ENCODE measurements at regions not wholly inside any gene's neighbourhood (a gene's known extent, or its start where the extent isn't known, plus 50 kb on each side); places are given as distances from the start of the nearest gene placed in this dataset.

DNA sequence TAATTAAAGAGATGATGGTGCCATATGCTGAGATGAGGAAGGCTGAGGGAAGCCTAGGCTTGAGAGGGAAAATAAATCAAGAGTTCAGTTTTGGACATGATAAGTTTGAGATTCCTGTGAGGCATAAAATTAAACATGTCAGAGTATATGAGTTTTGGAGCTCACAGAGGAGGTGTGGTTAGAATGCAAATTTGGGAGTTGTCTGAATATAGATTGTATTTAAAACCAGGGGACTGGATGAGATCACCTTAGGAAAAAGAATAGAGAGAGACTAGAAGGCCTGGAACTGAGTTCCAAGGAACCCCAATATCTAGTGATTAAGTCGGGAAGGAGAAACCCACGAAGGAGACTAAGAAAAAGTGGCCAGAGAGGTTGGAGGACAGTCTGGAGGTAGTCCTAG is 65.5 kb downstream of the FRMPD3 start:
- TF ChIP-seq TAF1 (IDR thresholded peaks at IDR 0.05; ENCODE audit: low read depth): no peak
- TF ChIP-seq RAD21 (IDR thresholded peaks at IDR 0.05; ENCODE audit: low read depth): no peak
- TF ChIP-seq YY1 (IDR thresholded peaks at IDR 0.05; ENCODE audit: low read depth): no peak
- no peak for TF ChIP-seq NFIC (IDR thresholded peaks at IDR 0.05)
- TF ChIP-seq TEAD4 (IDR thresholded peaks at IDR 0.05): no peak
- TF ChIP-seq, protein P1, sequence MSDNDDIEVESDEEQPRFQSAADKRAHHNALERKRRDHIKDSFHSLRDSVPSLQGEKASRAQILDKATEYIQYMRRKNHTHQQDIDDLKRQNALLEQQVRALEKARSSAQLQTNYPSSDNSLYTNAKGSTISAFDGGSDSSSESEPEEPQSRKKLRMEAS (IDR thresholded peaks at IDR 0.05): no peak
- no peak for TF ChIP-seq FOXM1 (IDR thresholded peaks at IDR 0.05; ENCODE audit: borderline replicate concordance, low read depth)
- no peak for TF ChIP-seq EP300 (IDR thresholded peaks at IDR 0.05; ENCODE audit: borderline replicate concordance)
- TF ChIP-seq ZBTB7A (IDR thresholded peaks at IDR 0.05; ENCODE audit: low read depth): no peak
- TF ChIP-seq, protein P2, sequence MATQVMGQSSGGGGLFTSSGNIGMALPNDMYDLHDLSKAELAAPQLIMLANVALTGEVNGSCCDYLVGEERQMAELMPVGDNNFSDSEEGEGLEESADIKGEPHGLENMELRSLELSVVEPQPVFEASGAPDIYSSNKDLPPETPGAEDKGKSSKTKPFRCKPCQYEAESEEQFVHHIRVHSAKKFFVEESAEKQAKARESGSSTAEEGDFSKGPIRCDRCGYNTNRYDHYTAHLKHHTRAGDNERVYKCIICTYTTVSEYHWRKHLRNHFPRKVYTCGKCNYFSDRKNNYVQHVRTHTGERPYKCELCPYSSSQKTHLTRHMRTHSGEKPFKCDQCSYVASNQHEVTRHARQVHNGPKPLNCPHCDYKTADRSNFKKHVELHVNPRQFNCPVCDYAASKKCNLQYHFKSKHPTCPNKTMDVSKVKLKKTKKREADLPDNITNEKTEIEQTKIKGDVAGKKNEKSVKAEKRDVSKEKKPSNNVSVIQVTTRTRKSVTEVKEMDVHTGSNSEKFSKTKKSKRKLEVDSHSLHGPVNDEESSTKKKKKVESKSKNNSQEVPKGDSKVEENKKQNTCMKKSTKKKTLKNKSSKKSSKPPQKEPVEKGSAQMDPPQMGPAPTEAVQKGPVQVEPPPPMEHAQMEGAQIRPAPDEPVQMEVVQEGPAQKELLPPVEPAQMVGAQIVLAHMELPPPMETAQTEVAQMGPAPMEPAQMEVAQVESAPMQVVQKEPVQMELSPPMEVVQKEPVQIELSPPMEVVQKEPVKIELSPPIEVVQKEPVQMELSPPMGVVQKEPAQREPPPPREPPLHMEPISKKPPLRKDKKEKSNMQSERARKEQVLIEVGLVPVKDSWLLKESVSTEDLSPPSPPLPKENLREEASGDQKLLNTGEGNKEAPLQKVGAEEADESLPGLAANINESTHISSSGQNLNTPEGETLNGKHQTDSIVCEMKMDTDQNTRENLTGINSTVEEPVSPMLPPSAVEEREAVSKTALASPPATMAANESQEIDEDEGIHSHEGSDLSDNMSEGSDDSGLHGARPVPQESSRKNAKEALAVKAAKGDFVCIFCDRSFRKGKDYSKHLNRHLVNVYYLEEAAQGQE (IDR thresholded peaks at IDR 0.05; ENCODE audit: low read depth): no peak
- TF ChIP-seq, protein P3, sequence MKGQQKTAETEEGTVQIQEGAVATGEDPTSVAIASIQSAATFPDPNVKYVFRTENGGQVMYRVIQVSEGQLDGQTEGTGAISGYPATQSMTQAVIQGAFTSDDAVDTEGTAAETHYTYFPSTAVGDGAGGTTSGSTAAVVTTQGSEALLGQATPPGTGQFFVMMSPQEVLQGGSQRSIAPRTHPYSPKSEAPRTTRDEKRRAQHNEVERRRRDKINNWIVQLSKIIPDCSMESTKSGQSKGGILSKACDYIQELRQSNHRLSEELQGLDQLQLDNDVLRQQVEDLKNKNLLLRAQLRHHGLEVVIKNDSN (IDR thresholded peaks at IDR 0.05): no peak
- TF ChIP-seq CREB1 (IDR thresholded peaks at IDR 0.05; ENCODE audit: low read depth): no peak
- TF ChIP-seq TCF12 (IDR thresholded peaks at IDR 0.05; ENCODE audit: low read depth): no peak
- no peak for TF ChIP-seq EGR1 (IDR thresholded peaks at IDR 0.05)
- no peak for TF ChIP-seq CEBPB (IDR thresholded peaks at IDR 0.05)

DNA sequence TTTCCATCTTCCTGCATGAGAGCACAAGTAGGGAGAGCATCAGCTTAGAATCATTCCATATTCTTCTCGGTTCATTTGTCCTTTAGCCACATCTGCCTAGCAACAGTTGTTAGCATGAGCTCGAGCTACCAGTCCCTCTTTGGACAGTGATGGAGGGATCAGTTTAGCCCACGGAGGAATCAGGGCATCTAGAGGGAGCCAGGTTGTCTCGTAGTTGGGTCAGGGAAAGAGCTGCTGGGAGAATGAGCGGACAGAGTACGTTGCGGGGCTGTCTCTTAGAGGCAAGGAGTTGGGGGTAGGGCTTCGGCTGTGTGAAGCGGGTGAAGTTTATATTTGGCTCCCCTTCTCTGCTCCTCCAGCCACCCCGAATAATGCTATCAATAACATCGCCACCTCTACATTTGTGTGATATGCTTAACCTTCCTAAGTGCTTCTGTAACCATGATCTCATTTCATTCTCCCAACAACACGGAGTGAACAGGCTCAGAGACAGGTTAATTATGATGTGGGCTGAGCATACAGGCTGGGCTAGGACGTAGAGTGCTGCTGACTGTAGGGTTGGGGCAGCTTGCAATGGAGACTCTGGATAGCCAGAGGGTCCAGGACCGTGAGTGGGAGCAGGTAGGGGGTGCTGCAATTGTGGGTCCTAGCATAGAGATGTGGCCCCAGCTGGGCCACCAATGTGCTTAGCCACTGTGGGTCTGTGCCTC is 72.6 kb downstream of the FRMPD3 start:
- TF ChIP-seq RAD21 (IDR thresholded peaks at IDR 0.05; ENCODE audit: low read depth): no peak
- no peak for TF ChIP-seq TCF12 (IDR thresholded peaks at IDR 0.05; ENCODE audit: low read depth)
- TF ChIP-seq, protein P2 (IDR thresholded peaks at IDR 0.05; ENCODE audit: low read depth): no peak

DNA sequence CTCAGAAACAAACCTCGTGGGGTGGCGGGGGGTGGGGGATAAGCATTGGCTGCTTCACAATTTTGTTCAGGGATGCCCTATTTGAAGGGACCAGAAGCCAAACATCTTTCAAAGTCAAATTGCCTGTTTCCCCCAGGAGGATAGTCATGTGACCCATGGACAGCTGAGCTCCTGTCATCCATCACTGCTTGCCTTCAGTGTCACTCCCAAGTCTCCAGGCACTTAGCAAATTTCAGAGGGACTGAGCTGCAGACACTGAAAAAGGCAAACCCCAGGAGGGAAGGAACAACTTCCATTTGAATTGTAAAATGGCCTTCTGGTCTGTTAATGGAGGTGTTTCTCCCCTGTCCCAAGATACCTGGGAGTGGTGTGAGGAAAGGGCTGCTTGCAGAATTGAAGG is 73.4 kb downstream of the FRMPD3 start:
- TF ChIP-seq NFIC (IDR thresholded peaks at IDR 0.05) (no peak), EP300 (IDR thresholded peaks at IDR 0.05; ENCODE audit: borderline replicate concordance) (no peak), YY1 (IDR thresholded peaks at IDR 0.05; ENCODE audit: low read depth) (no peak), TEAD4 (IDR thresholded peaks at IDR 0.05) (no peak), EGR1 (IDR thresholded peaks at IDR 0.05) (no peak), TCF12 (IDR thresholded peaks at IDR 0.05; ENCODE audit: low read depth) (no peak)
- TF ChIP-seq, protein P1 (IDR thresholded peaks at IDR 0.05): no peak

DNA sequence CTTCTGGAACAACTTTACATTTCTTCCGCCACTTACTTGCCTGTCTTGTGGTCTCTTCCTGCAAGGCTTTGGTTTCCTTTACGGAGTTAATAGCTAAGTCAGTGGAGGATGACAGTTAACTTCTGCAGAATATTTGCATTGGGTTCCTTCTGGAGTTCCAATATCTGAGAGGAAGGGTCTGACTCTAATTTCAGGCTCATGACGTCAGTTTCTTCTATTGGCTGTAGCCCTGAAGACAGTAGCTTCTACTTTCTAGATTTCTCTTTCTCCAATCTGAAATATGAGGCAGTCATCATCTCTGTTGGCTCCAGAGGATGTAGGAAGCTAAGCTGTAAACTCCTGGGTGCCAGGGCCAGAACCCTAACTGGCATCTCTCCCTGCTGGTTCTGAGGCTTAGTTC is 76.7 kb downstream of the FRMPD3 start:
- TF ChIP-seq, protein P3 (IDR thresholded peaks at IDR 0.05): no peak
- TF ChIP-seq EP300 (IDR thresholded peaks at IDR 0.05; ENCODE audit: borderline replicate concordance) (no peak), TCF12 (IDR thresholded peaks at IDR 0.05; ENCODE audit: low read depth) (no peak), CREB1 (IDR thresholded peaks at IDR 0.05; ENCODE audit: low read depth) (no peak), ZBTB7A (IDR thresholded peaks at IDR 0.05; ENCODE audit: low read depth) (no peak)

DNA sequence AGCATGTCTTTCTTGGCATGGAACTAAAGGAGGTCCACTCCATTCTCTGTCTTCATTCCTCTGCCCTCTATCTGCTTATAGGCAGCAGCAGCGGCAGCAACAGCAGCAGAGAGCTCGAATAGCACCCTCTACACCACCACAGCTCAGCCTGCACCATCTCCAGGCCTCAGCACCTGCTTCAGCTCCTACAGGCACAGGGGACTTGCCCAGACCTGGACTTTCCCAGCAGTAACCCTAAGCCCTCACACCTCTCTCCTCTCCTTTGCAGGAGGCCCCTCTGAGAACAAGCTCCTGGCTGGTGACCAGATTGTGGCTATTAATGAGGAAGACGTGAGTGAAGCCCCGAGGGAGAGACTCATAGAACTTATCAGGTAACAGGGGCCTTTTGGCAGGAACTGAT is 80.7 kb downstream of the FRMPD3 start:
- TF ChIP-seq TCF12 (IDR thresholded peaks at IDR 0.05; ENCODE audit: low read depth) (no peak), YY1 (IDR thresholded peaks at IDR 0.05; ENCODE audit: low read depth) (no peak), ZBTB7A (IDR thresholded peaks at IDR 0.05; ENCODE audit: low read depth) (no peak), EGR1 (IDR thresholded peaks at IDR 0.05) (no peak), CREB1 (IDR thresholded peaks at IDR 0.05; ENCODE audit: low read depth) (no peak), EP300 (IDR thresholded peaks at IDR 0.05; ENCODE audit: borderline replicate concordance) (no peak), FOXM1 (IDR thresholded peaks at IDR 0.05; ENCODE audit: borderline replicate concordance, low read depth) (no peak), RAD21 (IDR thresholded peaks at IDR 0.05; ENCODE audit: low read depth) (no peak), TAF1 (IDR thresholded peaks at IDR 0.05; ENCODE audit: low read depth) (no peak), NFIC (IDR thresholded peaks at IDR 0.05) (no peak), CEBPB (IDR thresholded peaks at IDR 0.05) (no peak), TEAD4 (IDR thresholded peaks at IDR 0.05) (no peak)
- TF ChIP-seq, protein P3 (IDR thresholded peaks at IDR 0.05): no peak
- TF ChIP-seq, protein P2 (IDR thresholded peaks at IDR 0.05; ENCODE audit: low read depth): no peak
- TF ChIP-seq, protein P1 (IDR thresholded peaks at IDR 0.05): no peak

Measured in Ishikawa (cell line).